ENCODE measurements at regions not wholly inside any gene's neighbourhood (a gene's known extent, or its start where the extent isn't known, plus 50 kb on each side); places are given as distances from the start of the nearest gene placed in this dataset.

DNA sequence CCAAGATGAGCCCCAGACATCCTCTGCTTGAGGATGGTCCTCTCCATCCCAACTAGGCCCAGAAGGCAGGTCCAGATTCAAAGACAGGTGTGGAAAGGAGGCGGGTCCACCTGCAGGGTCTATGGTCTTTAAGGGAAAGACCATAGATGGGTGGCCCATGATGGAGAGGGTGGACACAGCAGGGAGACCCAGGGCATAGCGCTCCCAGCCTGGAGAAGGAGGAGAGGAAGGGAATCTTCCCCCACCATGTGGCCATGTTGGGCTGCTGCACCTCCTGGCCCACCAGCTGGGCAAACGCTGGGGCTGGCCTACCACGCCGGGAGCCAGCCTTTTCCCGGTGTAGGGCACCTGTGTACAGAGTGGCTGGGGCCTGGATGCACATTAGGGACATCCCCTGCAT lies 265.2 kb upstream of the TLE3 start:
- no peak for DNase-seq (ENCODE audit: low read depth, low spot score)
- no peak overlapping the region for H3K27ac ChIP-seq
- H3K9me3 ChIP-seq (ENCODE audit: low read depth, low read length): peaks cover 9% of the 10 kb centered on the region; the same call in 1 of the 2 replicates
- no peak for TF ChIP-seq POLR2AphosphoS5 (IDR thresholded peaks at IDR 0.05; ENCODE audit: borderline replicate concordance, low read depth, low read length)
- no peak for TF ChIP-seq FOXP2 (optimal IDR thresholded peaks at IDR 0.05; ENCODE audit: control extremely low read depth, extremely low read length, insufficient read depth)
- TF ChIP-seq EZH2 (IDR thresholded peaks at IDR 0.05): no peak
- H3K9ac ChIP-seq (ENCODE audit: insufficient read length): no peak overlapping the region
- no peak overlapping the region for H3K4me3 ChIP-seq
- H3K36me3 ChIP-seq (ENCODE audit: insufficient read depth, low read length): no peaks in the 10 kb centered on the region

DNA sequence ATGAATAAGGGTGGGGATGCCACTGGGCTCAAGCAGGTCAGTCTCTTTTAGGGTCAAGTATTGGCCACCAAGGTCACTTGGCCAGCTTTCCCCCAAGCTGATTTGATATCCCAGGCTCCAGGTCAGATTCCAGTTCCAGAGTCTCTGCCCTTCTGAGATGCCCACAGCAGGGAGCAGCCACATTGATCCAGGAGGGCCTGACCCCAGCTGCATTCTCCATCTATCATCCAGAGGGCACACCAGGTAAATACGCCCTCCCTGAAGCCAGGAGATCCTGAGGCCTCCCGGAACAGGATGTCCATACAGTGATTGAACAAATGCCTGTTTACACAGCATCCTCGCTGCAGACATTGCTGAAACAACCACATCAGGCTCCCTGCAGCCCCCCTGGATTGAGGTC lies 264.6 kb upstream of the TLE3 start:
- TF ChIP-seq POLR2AphosphoS5 (IDR thresholded peaks at IDR 0.05; ENCODE audit: borderline replicate concordance, low read depth, low read length) (no peak), FOXP2 (optimal IDR thresholded peaks at IDR 0.05; ENCODE audit: control extremely low read depth, extremely low read length, insufficient read depth) (no peak), EZH2 (IDR thresholded peaks at IDR 0.05) (no peak)
- no peak overlapping the region for H3K4me3 ChIP-seq
- H3K9me3 ChIP-seq (ENCODE audit: low read depth, low read length): peaks cover 9% of the 10 kb centered on the region; the same call in 1 of the 2 replicates
- H3K36me3 ChIP-seq (ENCODE audit: insufficient read depth, low read length): no peaks in the 10 kb centered on the region
- no peak overlapping the region for H3K9ac ChIP-seq (ENCODE audit: insufficient read length)
- no peak overlapping the region for H3K27ac ChIP-seq
- DNase-seq (ENCODE audit: low read depth, low spot score): no peak

DNA sequence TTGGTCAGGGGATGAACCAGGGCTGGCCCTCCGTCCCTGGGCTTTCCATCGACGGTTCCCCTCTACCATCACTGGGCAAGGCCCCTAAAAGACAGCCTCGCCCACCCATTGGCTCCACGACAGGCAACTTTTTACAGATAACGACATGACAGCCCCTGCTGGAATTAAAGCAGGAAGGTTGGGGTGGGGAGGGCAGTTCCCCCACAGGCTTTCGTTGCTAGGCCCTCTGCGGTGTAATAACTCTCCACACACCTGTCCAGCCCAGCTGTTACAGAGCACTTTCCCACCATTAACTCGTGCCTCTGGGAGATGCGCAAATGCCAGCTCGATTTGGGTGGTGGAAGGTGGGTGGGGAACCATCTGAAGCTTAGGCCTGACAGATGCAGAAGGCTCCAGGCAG lies 264.2 kb upstream of the TLE3 start:
- DNase-seq (ENCODE audit: low read depth, low spot score): no peak
- TF ChIP-seq EZH2 (IDR thresholded peaks at IDR 0.05) (no peak), FOXP2 (optimal IDR thresholded peaks at IDR 0.05; ENCODE audit: control extremely low read depth, extremely low read length, insufficient read depth) (no peak), POLR2AphosphoS5 (IDR thresholded peaks at IDR 0.05; ENCODE audit: borderline replicate concordance, low read depth, low read length) (no peak)
- Histone ChIP-seq H3K4me3 (no peak overlapping the region), H3K9me3 (ENCODE audit: low read depth, low read length) (peaks cover 9% of the 10 kb centered on the region; the same call in 1 of the 2 replicates), H3K9ac (ENCODE audit: insufficient read length) (no peak overlapping the region), H3K27ac (no peak overlapping the region), H3K36me3 (ENCODE audit: insufficient read depth, low read length) (no peaks in the 10 kb centered on the region)

DNA sequence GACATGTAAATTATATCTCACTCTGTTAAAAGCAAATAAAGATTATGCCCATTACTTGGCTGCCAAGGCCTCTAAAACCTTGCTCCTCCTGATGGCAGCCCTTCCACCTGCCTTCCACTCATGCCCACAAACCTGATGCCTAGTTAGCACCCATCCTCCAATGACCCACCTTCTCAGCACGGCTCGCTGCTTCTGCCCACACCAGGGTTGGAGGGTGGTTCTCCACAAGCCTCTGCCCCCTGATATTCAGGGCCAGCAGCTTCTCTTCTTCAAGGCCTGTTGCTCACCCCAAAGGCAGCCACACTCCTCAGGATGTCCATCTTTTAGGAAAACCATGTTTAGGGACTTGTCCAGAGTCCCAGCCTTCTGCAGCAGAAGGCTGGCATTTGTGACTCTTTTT lies 263.4 kb upstream of the TLE3 start:
- TF ChIP-seq FOXP2 (optimal IDR thresholded peaks at IDR 0.05; ENCODE audit: control extremely low read depth, extremely low read length, insufficient read depth): no peak
- TF ChIP-seq POLR2AphosphoS5 (IDR thresholded peaks at IDR 0.05; ENCODE audit: borderline replicate concordance, low read depth, low read length): no peak
- no peak for TF ChIP-seq EZH2 (IDR thresholded peaks at IDR 0.05)
- no peaks in the 10 kb centered on the region for H3K36me3 ChIP-seq (ENCODE audit: insufficient read depth, low read length)
- H3K27ac ChIP-seq: no peak overlapping the region
- DNase-seq (ENCODE audit: low read depth, low spot score): no peak
- H3K4me3 ChIP-seq: no peak overlapping the region
- H3K9me3 ChIP-seq (ENCODE audit: low read depth, low read length): peaks cover 2% of the 10 kb centered on the region; the same call in 1 of the 2 replicates
- H3K9ac ChIP-seq (ENCODE audit: insufficient read length): no peak overlapping the region

DNA sequence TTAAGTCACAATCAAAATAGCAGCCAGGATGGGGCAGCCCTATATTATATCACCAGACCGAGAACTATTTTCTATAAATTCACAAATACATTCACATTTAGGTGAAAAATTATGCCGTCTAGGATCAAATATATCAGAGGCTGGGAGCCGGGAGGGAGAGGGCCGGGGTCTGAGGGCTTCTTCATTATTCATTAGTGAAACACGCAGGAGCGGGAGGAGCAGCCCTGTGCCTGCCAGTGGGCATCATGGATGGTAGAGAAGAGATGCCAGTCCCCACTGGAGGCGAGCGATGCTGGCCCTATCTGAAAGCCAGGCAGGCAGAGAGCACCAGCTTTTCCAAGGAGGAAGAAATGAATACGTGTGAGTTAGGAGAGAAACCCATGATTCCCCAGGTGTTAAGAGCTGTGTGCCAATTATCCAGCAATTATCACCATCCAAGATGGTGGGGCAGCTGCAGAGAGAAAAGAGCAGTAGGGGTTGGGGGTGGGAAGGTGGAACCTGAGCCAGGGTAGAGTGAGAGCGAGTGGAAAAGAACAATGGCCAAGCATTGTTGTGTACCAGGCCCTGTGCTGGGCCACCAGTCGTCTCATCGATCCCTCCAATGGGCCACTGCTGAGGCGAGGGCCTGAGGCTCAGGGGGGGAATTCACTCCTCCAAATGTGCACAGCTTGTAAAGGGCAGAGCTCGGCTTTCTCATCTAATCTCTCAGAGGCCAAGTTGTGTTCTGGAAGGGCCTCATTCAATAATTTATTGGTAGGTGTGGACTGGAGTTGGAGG lies 261.3 kb upstream of the TLE3 start:
- no peak for DNase-seq (ENCODE audit: low read depth, low spot score)
- TF ChIP-seq FOXP2 (optimal IDR thresholded peaks at IDR 0.05; ENCODE audit: control extremely low read depth, extremely low read length, insufficient read depth): no peak
- no peak for TF ChIP-seq EZH2 (IDR thresholded peaks at IDR 0.05)
- TF ChIP-seq POLR2AphosphoS5 (IDR thresholded peaks at IDR 0.05; ENCODE audit: borderline replicate concordance, low read depth, low read length): no peak
- Histone ChIP-seq H3K27ac (no peak overlapping the region), H3K36me3 (ENCODE audit: insufficient read depth, low read length) (no peaks in the 10 kb centered on the region), H3K9me3 (ENCODE audit: low read depth, low read length) (no peaks in the 10 kb centered on the region), H3K4me3 (no peak overlapping the region), H3K9ac (ENCODE audit: insufficient read length) (no peak overlapping the region)

DNA sequence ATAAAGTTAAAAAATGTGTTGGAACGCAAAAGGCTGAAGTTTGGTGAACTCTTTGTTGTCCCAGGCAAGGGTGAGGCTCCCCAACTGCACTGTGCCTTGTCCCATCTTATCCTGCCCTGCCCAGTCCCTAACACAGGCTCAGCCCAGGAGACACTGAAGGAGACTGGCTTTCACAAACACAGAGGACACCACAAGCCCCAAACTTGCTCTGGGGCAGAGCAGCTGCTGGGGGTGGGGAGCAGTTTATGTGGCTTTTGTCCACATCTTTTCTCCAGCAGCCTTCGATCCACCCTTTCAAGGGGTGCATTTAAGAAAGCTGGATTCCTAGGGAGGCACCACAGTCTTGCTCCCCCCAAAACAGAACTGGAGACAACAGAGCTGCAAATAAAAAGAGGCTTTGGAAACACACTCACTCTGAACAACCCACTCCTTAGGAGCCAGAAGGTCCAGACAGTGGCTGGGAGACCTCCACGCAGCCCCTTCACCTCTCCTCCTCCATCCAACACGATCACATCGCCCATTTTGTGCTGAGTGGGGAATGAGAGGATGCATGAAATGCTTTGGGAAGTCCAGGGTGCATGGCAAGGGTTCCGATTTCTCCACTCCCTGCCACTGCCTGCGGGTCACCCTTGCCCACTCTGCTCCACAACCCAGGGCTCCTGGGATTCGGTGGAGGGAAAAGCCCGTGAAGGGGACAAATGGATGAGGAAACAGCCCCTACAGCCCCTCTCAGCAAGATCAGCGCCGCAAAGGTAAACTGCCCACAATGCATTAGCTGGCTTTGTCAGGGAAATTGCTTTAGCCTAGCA lies 260.5 kb upstream of the TLE3 start:
- Histone ChIP-seq H3K4me3 (no peak overlapping the region), H3K9ac (ENCODE audit: insufficient read length) (no peak overlapping the region), H3K9me3 (ENCODE audit: low read depth, low read length) (no peaks in the 10 kb centered on the region), H3K36me3 (ENCODE audit: insufficient read depth, low read length) (no peaks in the 10 kb centered on the region), H3K27ac (no peak overlapping the region)
- no peak for DNase-seq (ENCODE audit: low read depth, low spot score)
- TF ChIP-seq EZH2 (IDR thresholded peaks at IDR 0.05): no peak
- TF ChIP-seq FOXP2 (optimal IDR thresholded peaks at IDR 0.05; ENCODE audit: control extremely low read depth, extremely low read length, insufficient read depth): no peak
- no peak for TF ChIP-seq POLR2AphosphoS5 (IDR thresholded peaks at IDR 0.05; ENCODE audit: borderline replicate concordance, low read depth, low read length)

DNA sequence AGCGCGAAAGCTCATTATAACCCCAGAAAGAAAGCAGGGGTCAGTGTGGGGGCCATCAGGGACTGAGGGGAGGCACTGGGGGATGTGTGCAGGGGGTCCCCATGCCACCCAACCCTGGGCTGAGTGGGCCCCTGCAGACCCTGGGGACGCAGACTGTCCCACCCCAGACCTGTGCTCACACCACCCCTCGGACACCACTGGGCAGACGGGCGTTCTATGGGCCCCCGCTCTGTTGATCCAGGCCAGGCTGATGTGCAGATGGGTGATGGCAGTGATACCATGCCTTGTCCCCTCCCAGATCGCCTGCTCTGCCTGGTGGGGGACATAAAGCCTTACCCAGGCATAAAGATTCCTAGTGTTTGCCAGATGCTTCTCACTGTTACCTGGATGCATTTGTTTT lies 259.7 kb upstream of the TLE3 start:
- H3K4me3 ChIP-seq: no peak overlapping the region
- no peak overlapping the region for H3K27ac ChIP-seq
- H3K9ac ChIP-seq (ENCODE audit: insufficient read length): no peak overlapping the region
- TF ChIP-seq EZH2 (IDR thresholded peaks at IDR 0.05) (no peak), FOXP2 (optimal IDR thresholded peaks at IDR 0.05; ENCODE audit: control extremely low read depth, extremely low read length, insufficient read depth) (no peak), POLR2AphosphoS5 (IDR thresholded peaks at IDR 0.05; ENCODE audit: borderline replicate concordance, low read depth, low read length) (no peak)
- DNase-seq (ENCODE audit: low read depth, low spot score): no peak
- no peaks in the 10 kb centered on the region for H3K9me3 ChIP-seq (ENCODE audit: low read depth, low read length)
- H3K36me3 ChIP-seq (ENCODE audit: insufficient read depth, low read length): no peaks in the 10 kb centered on the region

DNA sequence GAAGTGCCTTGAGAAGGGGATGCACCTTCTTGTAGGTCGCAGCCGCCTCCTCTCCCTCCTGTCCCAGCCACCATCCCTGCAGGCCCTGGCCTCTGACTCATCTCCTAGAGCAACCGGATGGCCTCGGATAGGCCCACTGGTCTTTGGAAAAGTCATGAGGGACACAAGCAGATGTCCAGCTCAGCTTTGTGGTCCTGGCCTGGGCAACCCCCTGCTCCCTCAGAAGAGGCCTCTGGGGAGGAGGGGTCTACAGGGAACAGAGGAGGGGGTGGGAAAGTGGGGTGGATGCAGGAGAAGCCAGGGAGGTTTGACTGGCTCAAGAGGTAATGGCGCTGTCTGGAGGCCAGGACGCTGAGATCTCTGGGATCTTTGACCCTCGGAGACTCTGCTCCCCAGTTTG lies 259.2 kb upstream of the TLE3 start:
- H3K9me3 ChIP-seq (ENCODE audit: low read depth, low read length): no peaks in the 10 kb centered on the region
- H3K27ac ChIP-seq: no peak overlapping the region
- DNase-seq (ENCODE audit: low read depth, low spot score): no peak
- H3K36me3 ChIP-seq (ENCODE audit: insufficient read depth, low read length): no peaks in the 10 kb centered on the region
- no peak overlapping the region for H3K9ac ChIP-seq (ENCODE audit: insufficient read length)
- TF ChIP-seq POLR2AphosphoS5 (IDR thresholded peaks at IDR 0.05; ENCODE audit: borderline replicate concordance, low read depth, low read length) (no peak), EZH2 (IDR thresholded peaks at IDR 0.05) (no peak), FOXP2 (optimal IDR thresholded peaks at IDR 0.05; ENCODE audit: control extremely low read depth, extremely low read length, insufficient read depth) (no peak)
- H3K4me3 ChIP-seq: no peak overlapping the region

All from SK-N-MC (cell line).